Frontal cortex (tissue), 3 donors: ENCODE measurements at regions not wholly inside any gene's neighbourhood (a gene's known extent, or its start where the extent isn't known, plus 50 kb on each side); places are given as distances from the start of the nearest gene placed in this dataset.

Source experiments
- DNase-seq, 2 donors: peaks; one replicate each; pipeline ENCODE4 v3.0.0; 2012; ENCODE audit warnings: low spot score in 2 of 2
- FAIRE-seq: peaks from 2 replicates; lab custom pipeline; 2012; peaks lifted over from hg19 to GRCh38; lab: Jason Lieb, UNC
- donor health status: control.
- donor health status: control.
- donor health status: control.

DNA sequence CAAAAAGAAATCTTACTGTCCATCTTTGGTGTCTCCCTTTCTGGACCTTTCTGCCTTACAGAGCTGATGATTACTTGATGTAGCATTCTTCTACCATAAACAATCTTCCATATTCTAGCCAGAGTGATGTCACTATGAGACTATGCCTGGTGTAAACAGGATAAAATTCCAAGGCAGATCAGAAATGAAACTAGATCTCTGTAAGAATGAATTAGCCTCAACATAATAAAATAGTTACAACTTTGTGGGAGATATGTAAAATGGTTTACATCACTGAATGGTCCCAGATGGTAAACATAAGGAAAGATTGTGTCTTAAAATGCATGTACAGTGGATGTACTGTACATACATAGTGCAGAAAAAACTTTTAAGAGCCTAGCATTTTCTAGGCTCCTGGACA lies 112.3 kb upstream of the ZNF521 start:
- FAIRE-seq (no peak), DNase-seq (no peak)

- FAIRE-seq, result no peak
- no peak for DNase-seq
Observed at GRCh38 chr18:25463726-25464125, 111.8 kb upstream of the ZNF521 start.

GRCh38 chr18:25459814-25460213 lies 107.8 kb upstream of the ZNF521 start:
- FAIRE-seq (no peak), DNase-seq (no peak)

- DNase-seq, result no peak
- no peak for FAIRE-seq
Observed at GRCh38 chr18:25457601-25458000, 105.6 kb upstream of the ZNF521 start.

DNA sequence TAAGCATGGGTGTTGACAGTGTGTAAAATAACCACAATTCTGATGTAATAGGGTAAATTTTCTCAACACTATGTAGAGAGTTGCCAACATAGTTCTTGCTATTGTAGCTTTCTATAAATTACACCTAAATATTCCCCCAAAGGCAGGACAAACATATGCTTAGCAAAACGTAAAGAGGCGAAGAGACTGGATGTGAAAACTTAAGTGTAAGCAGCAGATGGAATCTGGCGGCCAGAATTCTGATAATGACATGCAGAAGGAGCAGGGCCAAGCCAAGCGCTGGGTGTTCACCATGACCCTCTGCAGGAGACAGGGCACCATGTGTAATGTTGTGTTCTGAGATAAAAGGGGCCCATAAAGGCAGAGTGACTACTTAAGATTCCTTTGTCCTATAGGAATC lies 105.2 kb upstream of the ZNF521 start:
- DNase-seq (no peak), FAIRE-seq (no peak)

DNA sequence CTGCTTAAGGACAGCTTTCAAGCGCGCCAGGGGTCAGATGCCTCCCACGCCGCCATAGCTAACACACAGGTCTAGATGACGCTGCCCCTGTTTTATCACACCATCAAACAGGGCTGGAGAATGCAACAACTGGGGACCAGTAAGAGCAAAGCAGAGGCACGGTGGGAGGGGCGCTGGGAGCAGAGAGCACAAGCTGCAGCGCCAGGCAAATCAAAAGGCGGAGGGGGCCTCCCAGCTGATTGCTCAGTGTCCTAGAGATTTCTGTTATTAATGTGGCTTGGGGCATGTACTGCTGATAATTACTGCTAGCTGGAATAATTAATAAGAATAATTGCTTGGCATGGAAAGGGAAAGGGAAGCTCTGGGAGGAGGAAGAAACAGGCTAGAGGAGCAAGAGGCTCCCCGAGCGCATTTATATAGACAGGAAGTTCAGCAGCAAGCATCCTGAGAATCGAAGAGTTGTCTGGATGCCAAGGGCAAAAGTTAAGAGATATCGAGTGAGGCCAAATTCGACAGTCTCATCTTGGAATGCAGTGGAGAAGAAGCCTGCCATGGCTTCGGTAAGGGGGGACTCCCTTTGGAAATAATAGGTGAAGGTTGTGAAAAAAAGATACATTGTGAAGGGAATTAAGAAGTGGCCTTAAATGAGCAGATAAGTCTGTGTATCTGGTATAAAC lies 104.5 kb upstream of the ZNF521 start:
- DNase-seq (no peak), FAIRE-seq (no peak)

DNA sequence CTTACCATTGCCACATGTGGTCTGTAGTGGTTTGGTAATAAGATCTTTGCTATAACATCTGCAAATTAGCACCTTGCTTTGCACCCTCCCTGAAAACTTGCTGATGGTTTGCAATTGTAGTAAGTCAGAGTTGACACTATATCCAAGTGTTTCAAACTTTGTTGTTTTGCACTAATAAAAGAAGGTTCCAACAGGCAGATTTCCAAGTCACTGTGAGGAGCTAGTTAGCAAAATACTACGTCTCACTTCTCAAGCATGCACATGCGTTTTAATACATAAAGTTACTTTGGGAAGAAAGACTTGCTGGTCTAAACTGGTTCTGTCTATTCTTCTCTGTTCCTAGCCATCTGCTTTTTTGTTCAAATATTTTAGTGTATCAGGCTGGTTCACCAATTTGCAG lies 103.7 kb upstream of the ZNF521 start:
- DNase-seq (no peak), FAIRE-seq (no peak)

- no peak for FAIRE-seq
Observed at GRCh38 chr18:25455159-25455558, 103.2 kb upstream of the ZNF521 start.

GRCh38 chr18:25454730-25455129 lies 102.8 kb upstream of the ZNF521 start:
- FAIRE-seq (no peak), DNase-seq (no peak)

More at GRCh38 chr18:25455159-25455558, 103.2 kb upstream of the ZNF521 start:
- no peak for DNase-seq

DNA sequence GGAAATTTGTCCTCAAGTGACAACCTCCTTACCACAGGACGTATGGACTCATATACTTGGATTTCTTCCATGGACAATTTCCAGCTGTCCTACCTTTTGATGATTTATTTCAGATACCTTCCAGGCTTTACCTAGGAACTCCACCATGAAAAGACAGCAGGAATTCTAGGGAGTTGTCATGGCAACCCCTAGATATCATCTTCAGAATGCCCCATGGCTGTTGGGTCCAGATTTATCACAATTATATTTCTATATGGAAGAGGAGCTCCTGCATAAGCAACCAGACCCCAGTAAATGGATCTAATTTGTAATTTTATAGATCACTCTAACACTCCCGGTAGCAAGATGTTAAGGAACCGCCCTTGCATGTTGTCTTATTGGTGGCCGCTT lies 102.3 kb upstream of the ZNF521 start:
- FAIRE-seq (no peak), DNase-seq (no peak)

- no peak for FAIRE-seq
- DNase-seq, result no peak
Observed at GRCh38 chr18:25453556-25454269, 101.7 kb upstream of the ZNF521 start.

DNA sequence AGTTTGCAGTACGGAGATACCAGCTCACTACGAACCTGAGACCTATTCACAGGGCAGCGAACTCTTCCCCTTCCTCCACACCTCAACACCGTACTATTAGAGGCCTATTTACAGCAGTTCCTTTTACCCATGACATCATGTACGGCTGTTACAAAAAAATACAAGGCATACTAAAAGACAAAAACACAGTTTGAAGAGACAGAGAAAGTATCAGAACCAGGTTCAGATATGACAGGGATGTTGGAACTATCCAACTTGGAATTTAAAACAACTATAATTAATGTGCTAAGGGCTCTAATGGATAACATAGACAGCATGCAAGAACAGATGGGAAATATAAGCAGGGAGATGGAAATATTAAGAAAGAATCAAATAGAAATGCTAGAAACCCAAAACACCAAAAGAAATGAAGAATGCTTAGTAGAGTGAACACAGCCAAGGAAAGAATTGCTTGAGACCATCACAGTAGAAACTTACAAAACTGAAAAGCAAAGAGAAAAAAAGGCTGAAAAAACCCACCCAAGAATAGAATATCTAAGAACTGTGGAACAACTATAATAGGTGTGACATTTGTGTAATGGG lies 99.2 kb upstream of the ZNF521 start:
- FAIRE-seq (no peak), DNase-seq (no peak)

DNA sequence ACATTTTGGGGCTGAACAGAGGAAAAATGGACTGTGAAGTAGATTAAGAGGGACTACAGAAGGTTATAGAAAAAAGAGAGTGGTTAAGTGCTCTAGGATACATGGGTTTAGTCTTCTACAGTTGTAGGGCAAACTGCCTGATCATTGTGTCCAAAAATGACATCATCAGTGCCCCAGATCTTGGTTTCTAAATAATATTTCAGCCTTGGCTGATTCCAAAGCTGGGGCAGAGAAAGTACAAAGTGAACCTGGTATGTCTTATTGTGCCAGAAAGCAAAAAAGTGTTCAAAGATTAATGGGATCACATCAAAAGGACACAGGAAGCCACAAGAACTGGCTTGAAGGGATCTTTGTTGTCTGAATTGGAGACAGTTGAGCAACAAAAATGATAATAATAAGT lies 97.1 kb upstream of the ZNF521 start:
- FAIRE-seq (no peak), DNase-seq (no peak)

- FAIRE-seq (no peak), DNase-seq (no peak)
Observed at GRCh38 chr18:25446972-25447371, 95.0 kb upstream of the ZNF521 start.

GRCh38 chr18:25445430-25445829 lies 93.5 kb upstream of the ZNF521 start:
- FAIRE-seq, result no peak
- no peak for DNase-seq

GRCh38 chr18:25443776-25444175 lies 91.8 kb upstream of the ZNF521 start:
- no peak for FAIRE-seq
- no peak for DNase-seq

DNA sequence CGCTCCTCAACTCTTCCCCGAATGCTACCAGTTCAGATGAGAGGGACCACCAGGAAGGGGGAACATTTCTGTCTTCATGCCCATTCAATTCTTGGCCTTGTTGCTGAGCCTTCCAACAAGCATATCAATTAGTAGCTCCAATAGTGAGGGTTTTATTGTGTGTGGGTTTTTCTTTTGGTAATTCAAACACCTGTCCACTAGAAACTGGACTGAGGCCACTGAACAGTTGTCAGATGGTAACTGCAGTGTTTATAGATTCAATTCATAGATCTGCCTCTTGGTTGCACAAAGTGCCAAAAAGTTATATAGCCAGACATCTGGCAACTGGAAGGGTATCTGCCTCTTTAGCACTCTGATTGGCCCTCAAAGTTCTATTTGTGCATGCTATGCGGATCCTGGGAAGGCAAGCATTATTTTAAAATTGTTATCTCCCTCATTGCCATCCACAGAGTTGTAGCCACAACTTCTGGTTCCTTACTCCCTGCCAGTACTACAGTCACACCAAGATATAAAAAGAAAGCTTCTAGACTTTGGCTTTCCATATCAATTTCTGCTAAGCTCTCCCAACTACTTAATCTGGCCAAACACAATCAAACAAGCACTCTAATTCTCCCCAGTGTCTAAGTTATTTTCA lies 83.3 kb upstream of the ZNF521 start:
- no peak for FAIRE-seq
- no peak for DNase-seq

DNA sequence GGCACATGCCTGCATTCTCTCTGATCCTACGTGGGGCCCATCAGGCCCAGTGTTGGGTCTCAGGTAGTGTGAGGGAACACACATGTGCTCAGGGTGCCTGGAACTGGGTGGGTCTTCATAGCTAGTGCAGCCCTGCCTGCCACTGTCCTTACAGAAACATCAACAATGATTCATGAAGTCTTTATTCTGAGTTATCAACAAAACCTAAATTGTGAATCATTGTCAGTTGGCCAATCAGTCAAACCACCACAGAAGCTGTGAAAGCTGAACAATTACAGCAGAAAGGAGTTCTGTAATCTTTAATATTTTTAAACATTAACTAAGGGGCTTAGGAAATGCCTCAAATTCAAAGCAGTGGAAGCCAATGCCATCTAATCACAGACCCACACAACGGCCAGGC lies 82.8 kb upstream of the ZNF521 start:
- FAIRE-seq, result no peak
- DNase-seq, result no peak

DNA sequence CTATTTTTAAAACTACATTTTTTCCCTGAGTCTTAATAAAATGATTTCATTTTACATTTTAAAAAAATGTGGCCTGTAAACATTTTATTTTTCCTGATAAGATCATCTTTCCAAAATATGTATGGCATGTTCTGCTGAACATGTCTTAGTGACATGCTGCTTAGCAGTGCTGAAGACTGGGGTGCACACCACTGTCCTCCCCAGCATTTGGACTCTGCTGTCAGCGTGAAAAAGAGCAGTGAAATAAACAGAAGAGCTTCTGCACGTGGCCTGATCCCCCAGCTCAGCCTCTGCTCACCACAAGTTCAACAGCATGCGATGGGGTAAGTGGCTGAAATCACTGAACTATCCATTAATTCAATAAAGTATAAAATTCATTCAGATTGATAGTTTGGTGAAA lies 81.6 kb upstream of the ZNF521 start:
- FAIRE-seq (no peak), DNase-seq (no peak)

GRCh38 chr18:25425024-25425423 lies 73.1 kb upstream of the ZNF521 start:
- FAIRE-seq, result no peak
- DNase-seq, result no peak

GRCh38 chr18:25423760-25424159 lies 71.8 kb upstream of the ZNF521 start:
- DNase-seq (no peak), FAIRE-seq (no peak)
